AG04450 (cell line): ENCODE measurements at regions not wholly inside any gene's neighbourhood (a gene's known extent, or its start where the extent isn't known, plus 50 kb on each side); places are given as distances from the start of the nearest gene placed in this dataset.

ENCODE experiments used
- CTCF ChIA-PET: fragments of 300-600, 350-600 bp; formaldehyde crosslinking; extraction: SDS; loops from one replicate; lab custom pipeline; 2022; ENCODE audit warnings: antibody characterized with exemption, inconsistent platforms; lab: Charles Lee
- POLR2A ChIA-PET: fragments of 350-600 bp; formaldehyde crosslinking; extraction: SDS; loops from one replicate; lab custom pipeline; 2021; ENCODE audit warnings: antibody characterized with exemption, inconsistent platforms; lab: Yijun Ruan, JAX
- DNase-seq: peaks from one replicate; pipeline ENCODE4 v3.0.0-alpha.2; 2011; ENCODE audit warnings: low read depth, low spot score
- H3K27ac ChIP-seq: one replicate; pipeline ENCODE4 v1.5.1; 2012; ENCODE audit warnings: low read depth, low read length, control low read depth
- H3K27me3 ChIP-seq: one replicate; pipeline ENCODE4 v1.6.0; 2012; ENCODE audit warnings: low read length; ENCODE audit not compliant: control insufficient read depth, insufficient read depth
- H3K4me3 ChIP-seq: 2 replicates; pipeline ENCODE4 v1.5.1; 2011; ENCODE audit warnings: mild to moderate bottlenecking, low read depth, low read length, control low read depth
- H3K9me3 ChIP-seq: 2 replicates; pipeline ENCODE4 v1.5.1; 2012; ENCODE audit warnings: low read length; ENCODE audit not compliant: control insufficient read depth, insufficient read depth
- TF ChIP-seq, protein P1 (sequence below): IDR thresholded peaks from 2 replicates; pipeline ENCODE4 v1.5.1; 2011; ENCODE audit warnings: low read depth, low read length, control low read depth, inconsistent platforms

DNA sequence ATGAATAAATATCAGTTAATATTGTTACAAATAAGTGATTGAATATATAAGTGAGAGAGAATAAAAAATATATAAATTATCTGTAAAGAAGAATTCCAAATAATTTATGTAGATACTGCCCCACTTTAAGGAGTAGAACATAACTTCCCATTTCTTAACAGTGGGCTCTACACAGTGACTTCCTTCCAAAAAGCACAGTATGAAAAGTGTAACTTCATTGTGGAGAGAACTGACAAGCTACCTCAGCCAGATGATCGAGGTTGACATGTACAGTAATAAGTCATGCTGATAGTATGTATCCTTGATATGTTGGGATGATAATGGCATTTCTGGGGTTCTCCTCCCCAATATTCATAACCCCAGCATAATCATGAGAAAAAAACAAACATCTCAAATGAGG lies 191.9 kb upstream of the FN1 start:
- Histone ChIP-seq H3K27ac (no peak overlapping the region), H3K27me3 (no peaks in the 10 kb centered on the region), H3K4me3 (no peak overlapping the region), H3K9me3 (no peaks in the 10 kb centered on the region)
- CTCF ChIA-PET: no interaction called here
- TF ChIP-seq, protein P1, sequence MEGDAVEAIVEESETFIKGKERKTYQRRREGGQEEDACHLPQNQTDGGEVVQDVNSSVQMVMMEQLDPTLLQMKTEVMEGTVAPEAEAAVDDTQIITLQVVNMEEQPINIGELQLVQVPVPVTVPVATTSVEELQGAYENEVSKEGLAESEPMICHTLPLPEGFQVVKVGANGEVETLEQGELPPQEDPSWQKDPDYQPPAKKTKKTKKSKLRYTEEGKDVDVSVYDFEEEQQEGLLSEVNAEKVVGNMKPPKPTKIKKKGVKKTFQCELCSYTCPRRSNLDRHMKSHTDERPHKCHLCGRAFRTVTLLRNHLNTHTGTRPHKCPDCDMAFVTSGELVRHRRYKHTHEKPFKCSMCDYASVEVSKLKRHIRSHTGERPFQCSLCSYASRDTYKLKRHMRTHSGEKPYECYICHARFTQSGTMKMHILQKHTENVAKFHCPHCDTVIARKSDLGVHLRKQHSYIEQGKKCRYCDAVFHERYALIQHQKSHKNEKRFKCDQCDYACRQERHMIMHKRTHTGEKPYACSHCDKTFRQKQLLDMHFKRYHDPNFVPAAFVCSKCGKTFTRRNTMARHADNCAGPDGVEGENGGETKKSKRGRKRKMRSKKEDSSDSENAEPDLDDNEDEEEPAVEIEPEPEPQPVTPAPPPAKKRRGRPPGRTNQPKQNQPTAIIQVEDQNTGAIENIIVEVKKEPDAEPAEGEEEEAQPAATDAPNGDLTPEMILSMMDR: no peak
- no peak for DNase-seq
- POLR2A ChIA-PET: no interaction called here

DNA sequence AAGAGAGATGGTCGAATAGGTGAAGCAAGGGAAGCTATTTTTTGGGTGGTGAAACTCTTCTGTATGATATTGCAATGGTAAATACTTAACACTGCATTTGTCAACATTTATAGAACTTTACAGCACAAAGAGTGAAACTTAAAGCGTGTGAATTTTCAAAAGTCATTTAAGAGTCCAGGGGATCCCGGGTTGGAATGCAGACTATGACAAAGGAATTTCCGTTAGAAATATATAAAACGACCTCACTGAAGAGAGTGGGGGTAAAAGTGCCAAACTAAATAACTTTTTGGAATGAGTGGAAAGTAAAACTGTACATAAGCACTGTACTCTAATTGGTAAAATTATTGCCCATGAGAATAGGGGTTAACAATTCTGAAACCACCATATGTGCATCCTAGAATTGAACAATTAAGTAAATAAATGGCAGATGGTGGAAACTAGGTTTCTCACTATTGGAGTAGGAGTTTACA lies 191.0 kb upstream of the FN1 start:
- TF ChIP-seq, protein P1: no peak
- H3K27ac ChIP-seq: no peak overlapping the region
- POLR2A ChIA-PET: no interaction called here
- no peak for DNase-seq
- H3K9me3 ChIP-seq: no peaks in the 10 kb centered on the region
- CTCF ChIA-PET: interaction anchor here (0.8 kb wide), 1 partner anchor 11 kb away, joined by 3 read pairs; no protein-coding TSS in a partner anchor
- H3K27me3 ChIP-seq: no peaks in the 10 kb centered on the region
- no peak overlapping the region for H3K4me3 ChIP-seq

DNA sequence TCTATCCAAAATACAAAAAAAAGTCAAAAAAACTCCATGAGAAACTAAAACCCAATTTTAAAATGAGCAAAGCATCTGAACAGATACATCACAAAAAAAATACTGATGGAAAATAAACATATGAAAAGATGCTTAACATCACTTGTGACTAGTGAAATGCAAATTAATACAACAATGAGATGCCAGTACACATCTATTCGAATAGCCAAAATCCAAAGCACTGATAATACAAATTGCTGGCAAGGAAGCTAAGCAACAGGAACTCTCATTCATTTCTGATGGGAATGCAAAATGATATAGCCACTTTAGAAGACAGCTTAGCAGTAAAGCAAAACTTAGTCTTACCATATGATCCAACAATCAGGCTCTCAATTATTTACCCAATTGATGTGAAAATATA lies 190.2 kb upstream of the FN1 start:
- H3K4me3 ChIP-seq: no peak overlapping the region
- ChIA-PET CTCF (interaction anchor here (0.8 to 1.6 kb wide), 2 partner anchors 12 to 294 kb away, joined by 3 to 5 read pairs; no protein-coding TSS in a partner anchor), POLR2A (no interaction called here)
- no peak overlapping the region for H3K27ac ChIP-seq
- no peaks in the 10 kb centered on the region for H3K9me3 ChIP-seq
- TF ChIP-seq, protein P1: no peak
- DNase-seq: no peak
- H3K27me3 ChIP-seq: no peaks in the 10 kb centered on the region

DNA sequence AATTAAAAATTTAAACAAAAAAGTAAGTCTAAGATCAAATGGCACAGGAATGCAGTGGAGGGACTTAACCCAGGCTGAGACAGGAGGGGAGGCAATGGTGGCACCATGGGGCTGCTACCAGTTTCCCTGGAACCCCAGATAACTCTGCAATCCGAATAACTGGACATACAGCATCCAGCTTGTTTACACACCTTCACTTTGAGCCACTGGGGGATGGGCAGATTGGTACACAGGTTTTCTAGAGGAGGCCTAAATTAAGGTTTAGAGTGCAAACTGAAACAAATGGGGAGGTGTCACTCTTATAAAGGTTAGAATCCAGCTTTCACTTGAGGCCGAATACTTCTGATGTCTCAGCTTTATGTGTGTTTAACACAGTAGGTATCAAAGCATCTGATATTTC lies 189.3 kb upstream of the FN1 start:
- no peaks in the 10 kb centered on the region for H3K27me3 ChIP-seq
- POLR2A ChIA-PET: interaction anchor here (0.7 to 2.6 kb wide), 9 partner anchors 12 to 194 kb away, joined by 3 to 11 read pairs (median 4); no protein-coding TSS in a partner anchor
- H3K9me3 ChIP-seq: no peaks in the 10 kb centered on the region
- H3K4me3 ChIP-seq: no peak overlapping the region
- TF ChIP-seq, protein P1: no peak
- CTCF ChIA-PET: interaction anchor here (1.6 kb wide), 1 partner anchor 295 kb away, joined by 5 read pairs; no protein-coding TSS in a partner anchor
- DNase-seq: no peak
- peak overlapping the region; percentile 87 for H3K27ac ChIP-seq

DNA sequence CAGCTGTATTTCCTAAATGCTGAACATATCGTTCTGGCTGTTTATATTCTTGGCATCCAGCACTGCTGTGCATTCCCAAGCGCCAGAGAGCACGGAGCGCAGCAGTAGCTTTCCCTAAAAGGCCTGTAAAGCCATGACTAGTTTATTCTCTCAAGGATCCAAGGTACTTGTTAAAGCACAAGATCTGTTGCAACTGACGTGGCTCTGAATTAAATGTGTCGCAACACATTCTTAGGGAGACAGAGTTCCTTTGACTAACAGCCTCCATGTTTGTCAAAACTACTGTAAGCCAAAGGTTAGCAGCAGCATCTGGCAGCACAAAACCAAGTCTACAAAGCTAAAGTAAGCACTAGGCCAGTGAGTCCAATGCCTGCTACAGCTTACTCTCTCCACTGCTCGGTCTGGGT lies 188.6 kb upstream of the FN1 start:
- ChIA-PET CTCF (interaction anchor here (1.2 kb wide), 2 partner anchors 28 to 490 kb away, joined by 3 to 4 read pairs; no protein-coding TSS in a partner anchor), POLR2A (interaction anchor here (0.7 to 2.6 kb wide), 11 partner anchors 12 to 201 kb away, joined by 3 to 11 read pairs (median 4); no protein-coding TSS in a partner anchor)
- DNase-seq: peak; percentile 97
- peak overlapping the region; percentile 87 for H3K27ac ChIP-seq
- no peaks in the 10 kb centered on the region for H3K9me3 ChIP-seq
- no peak overlapping the region for H3K4me3 ChIP-seq
- TF ChIP-seq, protein P1: no peak
- H3K27me3 ChIP-seq: no peaks in the 10 kb centered on the region
